Colonic mucosa (tissue), 4 donors: ENCODE measurements at regions not wholly inside any gene's neighbourhood (a gene's known extent, or its start where the extent isn't known, plus 50 kb on each side); places are given as distances from the start of the nearest gene placed in this dataset.

ENCODE experiments used
- DNase-seq: peaks from one replicate; pipeline ENCODE4 v3.0.0-alpha.2; 2020
- H3K27ac ChIP-seq: fragments of 200-600 bp; one replicate; pipeline ENCODE4 v1.8.0; 2021
- H3K27me3 ChIP-seq: fragments of 200-600 bp; one replicate; pipeline ENCODE4 v1.8.0; 2021
- H3K36me3 ChIP-seq: fragments of 200-600 bp; one replicate; pipeline ENCODE4 v1.8.0; 2021
- H3K4me1 ChIP-seq: fragments of 200-600 bp; one replicate; pipeline ENCODE4 v1.8.0; 2021; ENCODE audit warnings: mild to moderate bottlenecking
- H3K4me3 ChIP-seq: fragments of 200-600 bp; one replicate; pipeline ENCODE4 v1.8.0; 2021
- H3K9ac ChIP-seq, 2 donors: one replicate each; pipeline ENCODE4 v1.7.0; 2013; ENCODE audit warnings: control low read depth in 2 of 2, low read depth in 2 of 2, low read length in 2 of 2
- H3K9me3 ChIP-seq: fragments of 200-600 bp; one replicate; pipeline ENCODE4 v1.8.0; 2021
- intact Hi-C: fragments of 100-400 bp; cut with DNase I; formaldehyde crosslinking; loops from one replicate; pipeline ENCODE4 v1.14.1; 2022
- TF ChIP-seq, protein P1 (sequence below): fragments of 200-600 bp; IDR thresholded peaks from one replicate; pipeline ENCODE4 v1.8.0; 2022; ENCODE audit warnings: antibody characterized with exemption, mild to moderate bottlenecking
- donor health status: healthy.
- donor health status: DM: no; HTN: no; CAD: no.
- donor health status: DM: no; HTN: no; CAD: no.

DNA sequence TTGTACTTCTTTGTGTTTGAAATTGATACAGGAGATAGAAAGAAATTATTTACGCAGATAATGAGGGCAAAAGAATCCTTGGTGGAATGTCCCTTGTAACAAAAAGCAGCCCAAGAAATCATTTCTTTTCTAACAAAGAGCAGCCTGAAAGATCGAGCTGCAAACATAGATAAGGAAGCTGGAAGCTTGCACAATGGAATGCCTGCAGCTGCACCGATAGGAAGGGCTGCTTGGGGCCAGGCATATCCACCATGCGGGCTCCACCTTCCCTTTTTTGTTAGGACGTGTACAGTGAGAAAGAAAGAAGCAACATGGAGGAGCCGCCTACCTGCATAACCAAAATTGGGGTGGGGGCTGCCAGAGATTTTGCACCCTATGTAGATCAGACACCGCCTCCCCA lies 568.7 kb downstream of the METTL4 start:
- H3K4me3 ChIP-seq, result no peak overlapping the region
- no peaks in the 10 kb centered on the region for H3K27me3 ChIP-seq
- DNase-seq, result no peak
- H3K9ac ChIP-seq, result no peak overlapping the region
- TF ChIP-seq, protein P1, sequence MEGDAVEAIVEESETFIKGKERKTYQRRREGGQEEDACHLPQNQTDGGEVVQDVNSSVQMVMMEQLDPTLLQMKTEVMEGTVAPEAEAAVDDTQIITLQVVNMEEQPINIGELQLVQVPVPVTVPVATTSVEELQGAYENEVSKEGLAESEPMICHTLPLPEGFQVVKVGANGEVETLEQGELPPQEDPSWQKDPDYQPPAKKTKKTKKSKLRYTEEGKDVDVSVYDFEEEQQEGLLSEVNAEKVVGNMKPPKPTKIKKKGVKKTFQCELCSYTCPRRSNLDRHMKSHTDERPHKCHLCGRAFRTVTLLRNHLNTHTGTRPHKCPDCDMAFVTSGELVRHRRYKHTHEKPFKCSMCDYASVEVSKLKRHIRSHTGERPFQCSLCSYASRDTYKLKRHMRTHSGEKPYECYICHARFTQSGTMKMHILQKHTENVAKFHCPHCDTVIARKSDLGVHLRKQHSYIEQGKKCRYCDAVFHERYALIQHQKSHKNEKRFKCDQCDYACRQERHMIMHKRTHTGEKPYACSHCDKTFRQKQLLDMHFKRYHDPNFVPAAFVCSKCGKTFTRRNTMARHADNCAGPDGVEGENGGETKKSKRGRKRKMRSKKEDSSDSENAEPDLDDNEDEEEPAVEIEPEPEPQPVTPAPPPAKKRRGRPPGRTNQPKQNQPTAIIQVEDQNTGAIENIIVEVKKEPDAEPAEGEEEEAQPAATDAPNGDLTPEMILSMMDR, result no peak
- intact Hi-C loops, result no loop called here
- H3K4me1 ChIP-seq, result no peaks in the 10 kb centered on the region
- no peak overlapping the region for H3K27ac ChIP-seq
- H3K36me3 ChIP-seq, result no peaks in the 10 kb centered on the region
- no peaks in the 10 kb centered on the region for H3K9me3 ChIP-seq

DNA sequence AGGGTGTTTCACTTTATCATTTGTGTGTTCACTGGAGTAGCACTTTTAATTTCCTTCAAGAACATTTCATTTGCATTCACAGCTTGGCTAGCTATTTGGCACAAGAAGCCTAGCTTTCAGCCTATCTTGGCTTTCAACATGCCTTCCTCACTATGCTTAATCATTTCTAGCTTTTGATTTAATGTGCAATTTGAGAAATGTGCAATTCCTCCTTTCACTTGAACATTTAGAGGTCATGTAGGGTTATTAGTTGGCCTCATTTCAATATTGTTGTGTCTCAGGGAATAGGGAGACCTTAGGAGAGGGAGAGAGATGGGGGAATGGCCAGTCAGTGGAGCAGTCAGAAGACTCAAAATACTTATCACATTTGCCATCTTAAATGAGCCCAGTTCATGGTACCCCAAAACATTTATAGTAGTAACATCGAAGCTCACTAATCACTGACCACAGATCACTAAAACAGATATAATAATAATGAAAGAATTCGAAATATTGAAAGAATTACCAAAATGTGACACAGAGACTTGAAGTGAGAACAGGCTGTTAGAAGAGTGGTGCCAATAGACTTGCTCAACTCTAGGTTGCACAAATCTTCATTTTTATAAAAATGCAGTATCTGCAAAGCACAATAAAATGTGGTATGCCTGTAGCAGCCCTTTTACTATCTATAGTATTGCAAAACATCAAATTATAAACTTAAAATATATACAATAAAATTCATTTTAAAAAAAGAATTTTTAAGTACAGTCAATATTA lies 561.2 kb downstream of the METTL4 start:
- Histone ChIP-seq H3K27ac (no peak overlapping the region), H3K4me1 (no peaks in the 10 kb centered on the region), H3K9ac (no peak overlapping the region), H3K27me3 (no peaks in the 10 kb centered on the region), H3K4me3 (no peak overlapping the region), H3K9me3 (no peaks in the 10 kb centered on the region), H3K36me3 (no peaks in the 10 kb centered on the region)
- no peak for DNase-seq
- TF ChIP-seq, protein P1, result no peak
- intact Hi-C loops, result no loop called here

DNA sequence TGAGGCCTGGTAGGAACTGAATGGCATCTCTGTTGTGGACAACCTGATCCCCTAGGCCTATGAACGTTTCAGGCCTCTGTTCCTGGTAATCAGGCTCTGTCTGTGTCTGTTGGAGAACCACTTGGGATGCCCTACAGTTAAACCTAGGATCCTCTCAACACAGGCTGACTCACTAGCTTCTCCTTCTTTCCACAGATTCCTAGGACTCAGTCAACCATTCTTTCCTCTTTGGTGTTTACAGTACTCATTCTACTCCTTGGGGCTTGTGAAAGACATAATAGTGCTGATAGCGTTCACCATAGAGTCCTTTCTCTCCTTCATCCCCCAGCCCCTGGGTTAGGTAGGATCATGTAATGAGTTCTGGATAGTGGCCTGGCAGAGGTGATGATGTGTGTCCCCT lies 544.3 kb downstream of the METTL4 start:
- no peak overlapping the region for H3K4me3 ChIP-seq
- TF ChIP-seq, protein P1, result no peak
- no peak overlapping the region for H3K27ac ChIP-seq
- no peaks in the 10 kb centered on the region for H3K27me3 ChIP-seq
- no peak overlapping the region for H3K9ac ChIP-seq
- intact Hi-C loops, result no loop called here
- H3K4me1 ChIP-seq, result no peaks in the 10 kb centered on the region
- no peaks in the 10 kb centered on the region for H3K9me3 ChIP-seq
- DNase-seq, result no peak
- H3K36me3 ChIP-seq, result no peaks in the 10 kb centered on the region

DNA sequence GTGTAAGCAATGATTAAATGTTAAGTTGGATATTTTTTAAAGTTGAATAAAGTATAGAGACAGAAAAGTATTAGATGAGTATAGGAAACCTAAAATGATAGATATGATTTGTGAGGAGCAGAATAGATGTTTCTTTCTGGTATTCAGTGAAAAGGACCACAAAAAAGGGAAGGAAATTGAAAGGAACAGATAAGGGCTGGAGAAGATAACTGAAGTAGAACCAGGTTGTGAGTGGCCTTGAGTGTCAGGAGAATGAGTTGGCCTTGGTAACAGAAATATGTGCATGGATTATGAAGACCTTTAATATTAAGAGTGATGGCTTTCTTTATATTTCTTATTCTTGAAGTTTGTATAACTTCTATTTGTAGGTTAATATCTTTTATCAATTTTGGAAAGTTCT lies 543.5 kb downstream of the METTL4 start:
- no peak for DNase-seq
- H3K4me1 ChIP-seq, result no peaks in the 10 kb centered on the region
- TF ChIP-seq, protein P1, result no peak
- intact Hi-C loops, result no loop called here
- H3K4me3 ChIP-seq, result no peak overlapping the region
- no peaks in the 10 kb centered on the region for H3K27me3 ChIP-seq
- no peaks in the 10 kb centered on the region for H3K36me3 ChIP-seq
- H3K27ac ChIP-seq, result no peak overlapping the region
- no peaks in the 10 kb centered on the region for H3K9me3 ChIP-seq
- H3K9ac ChIP-seq, result no peak overlapping the region

DNA sequence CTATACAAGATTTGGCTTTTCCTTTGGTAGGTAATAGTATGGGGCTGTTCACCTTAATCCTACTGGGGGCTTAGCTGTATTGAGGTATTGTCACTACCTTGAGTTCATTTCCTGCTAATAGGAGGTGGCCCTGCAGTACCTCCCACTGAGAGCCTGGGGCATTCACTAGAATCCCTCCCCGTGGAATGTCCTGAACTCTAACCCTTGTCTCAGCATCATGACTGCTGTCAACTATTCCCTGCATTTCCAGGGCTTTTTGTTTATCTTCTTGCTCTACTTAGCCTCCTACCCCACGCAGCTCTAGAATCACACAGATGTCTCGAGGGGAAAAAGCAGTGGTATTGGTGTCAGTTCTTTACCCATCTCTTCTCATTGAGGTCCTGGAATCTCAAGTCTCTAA lies 542.3 kb downstream of the METTL4 start:
- no peak for DNase-seq
- intact Hi-C loops, result no loop called here
- H3K4me3 ChIP-seq, result no peak overlapping the region
- no peak overlapping the region for H3K9ac ChIP-seq
- no peaks in the 10 kb centered on the region for H3K36me3 ChIP-seq
- no peaks in the 10 kb centered on the region for H3K9me3 ChIP-seq
- no peak overlapping the region for H3K27ac ChIP-seq
- no peaks in the 10 kb centered on the region for H3K4me1 ChIP-seq
- TF ChIP-seq, protein P1, result no peak
- H3K27me3 ChIP-seq, result no peaks in the 10 kb centered on the region
